Adrenal gland (tissue), 9 donors: ENCODE measurements at regions not wholly inside any gene's neighbourhood (a gene's known extent, or its start where the extent isn't known, plus 50 kb on each side); places are given as distances from the start of the nearest gene placed in this dataset.

Experiments
- DNase-seq, 7 donors: peaks; one replicate each; pipeline ENCODE4 v3.0.0-alpha.2; 2019 to 2020
- H3K27ac ChIP-seq, 5 donors: fragments of 200-600 bp; sonication (generic) in 4 of 5; 1 replicate in 3 of 5; 2 replicates in 2 of 5; pipeline versions ENCODE4 v1.5.1 to v1.8.0; 2016 to 2020; ENCODE audit warnings: mild to moderate bottlenecking in 1 of 5
- H3K27me3 ChIP-seq: fragments of 200-600 bp; 2 replicates; pipeline ENCODE4 v1.8.0; 2021
- H3K36me3 ChIP-seq, 2 donors: fragments of 200-600 bp; replicated peaks in 1 of 2; 1 replicate in 1 of 2; 2 replicates in 1 of 2; pipeline versions ENCODE4 v1.5.1 to v1.8.0; 2018 to 2022
- H3K4me1 ChIP-seq, 2 donors: fragments of 200-600 bp; replicated peaks in 1 of 2; 1 replicate in 1 of 2; 2 replicates in 1 of 2; pipeline versions ENCODE4 v1.5.1 to v1.8.0; 2018 to 2021
- H3K4me3 ChIP-seq, 4 donors: fragments of 200-600 bp; sonication (generic) in 3 of 4; one replicate each; pipeline ENCODE4 v1.5.1; 2016 to 2018
- H3K9me3 ChIP-seq, 3 donors: fragments of 200-600 bp; sonication (generic) in 1 of 3; replicated peaks in 1 of 3; 1 replicate in 2 of 3; 2 replicates in 1 of 3; pipeline versions ENCODE4 v1.5.1 to v1.8.0; 2016 to 2021
- POLR2A ChIP-seq, 2 donors: fragments of 450-650 bp; IDR thresholded peaks; one replicate each; pipeline ENCODE4 v1.6.1; 2017; ENCODE audit warnings: antibody characterized with exemption in 2 of 2, mild to moderate bottlenecking in 2 of 2, moderate library complexity in 1 of 2
- WGBS, 4 donors: extraction: QIAGEN DNeasy Blood & Tissue Kit in 2 of 4; methylation state at CpG; one replicate each; pipeline versions ENCODE4 v1.1.5 to v1.1.7; 2013 to 2017; 5-methylcytosine and 5-hydroxymethylcytosine counted together
- intact Hi-C, 2 donors: fragments of 100-400 bp; cut with DNase I; formaldehyde crosslinking; loops; one replicate each; pipeline versions ENCODE4 v1.14.1 to v1.15.0; 2022 to 2023
- TF ChIP-seq, protein P1 (sequence below), 6 experiments: fragments of 450-650 bp in 4 of 6; fragments of 200-600 bp in 2 of 6; sonication (generic) in 1 of 6; IDR thresholded peaks; 1 replicate in 5 of 6; 2 replicates in 1 of 6; pipeline versions ENCODE4 v1.5.1 to v1.8.0; 2016 to 2021; ENCODE audit warnings: antibody characterized with exemption in 6 of 6, mild to moderate bottlenecking in 2 of 6, moderate library complexity in 1 of 6
- donor health status: healthy with polysubstance abuse.
- donor health status: Bipolar disorder and iron deficiency.
- donor health status: DM: yes; HTN: yes; CAD: no.
- donor health status: DM: no; HTN: no; CAD: no.
- donor health status: DM: no; HTN: no; CAD: no.

GRCh38 chr9:1875921-1876448 is 139.2 kb upstream of the SMARCA2 start:
- H3K9me3 ChIP-seq, result no peaks in the 10 kb centered on the region
- WGBS, 4 donors, result 59 to 66% (median 60%) methylated on average over 5 of the region's 5 CpGs
- intact Hi-C loops, result no loop called here
- no peak for DNase-seq
- H3K4me3 ChIP-seq, result no peak overlapping the region
- no peaks in the 10 kb centered on the region for H3K27me3 ChIP-seq
- H3K27ac ChIP-seq, result no peak overlapping the region
- H3K36me3 ChIP-seq, result no peaks in the 10 kb centered on the region
- no peaks in the 10 kb centered on the region for H3K4me1 ChIP-seq
- TF ChIP-seq POLR2A (IDR thresholded peaks at IDR 0.05), result no peak
- TF ChIP-seq, protein P1, sequence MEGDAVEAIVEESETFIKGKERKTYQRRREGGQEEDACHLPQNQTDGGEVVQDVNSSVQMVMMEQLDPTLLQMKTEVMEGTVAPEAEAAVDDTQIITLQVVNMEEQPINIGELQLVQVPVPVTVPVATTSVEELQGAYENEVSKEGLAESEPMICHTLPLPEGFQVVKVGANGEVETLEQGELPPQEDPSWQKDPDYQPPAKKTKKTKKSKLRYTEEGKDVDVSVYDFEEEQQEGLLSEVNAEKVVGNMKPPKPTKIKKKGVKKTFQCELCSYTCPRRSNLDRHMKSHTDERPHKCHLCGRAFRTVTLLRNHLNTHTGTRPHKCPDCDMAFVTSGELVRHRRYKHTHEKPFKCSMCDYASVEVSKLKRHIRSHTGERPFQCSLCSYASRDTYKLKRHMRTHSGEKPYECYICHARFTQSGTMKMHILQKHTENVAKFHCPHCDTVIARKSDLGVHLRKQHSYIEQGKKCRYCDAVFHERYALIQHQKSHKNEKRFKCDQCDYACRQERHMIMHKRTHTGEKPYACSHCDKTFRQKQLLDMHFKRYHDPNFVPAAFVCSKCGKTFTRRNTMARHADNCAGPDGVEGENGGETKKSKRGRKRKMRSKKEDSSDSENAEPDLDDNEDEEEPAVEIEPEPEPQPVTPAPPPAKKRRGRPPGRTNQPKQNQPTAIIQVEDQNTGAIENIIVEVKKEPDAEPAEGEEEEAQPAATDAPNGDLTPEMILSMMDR (IDR thresholded peaks at IDR 0.05), result no peak

GRCh38 chr9:1876891-1877496 is 138.2 kb upstream of the SMARCA2 start:
- WGBS, 4 donors, result 87 to 91% (median 88%) methylated on average over 5 of the region's 5 CpGs
- no peak for DNase-seq
- H3K4me3 ChIP-seq, result no peak overlapping the region
- no peaks in the 10 kb centered on the region for H3K27me3 ChIP-seq
- no peak overlapping the region for H3K27ac ChIP-seq
- no peak for TF ChIP-seq POLR2A (IDR thresholded peaks at IDR 0.05)
- TF ChIP-seq, protein P1 (IDR thresholded peaks at IDR 0.05), result no peak
- H3K4me1 ChIP-seq, result no peaks in the 10 kb centered on the region
- no peaks in the 10 kb centered on the region for H3K36me3 ChIP-seq
- no peaks in the 10 kb centered on the region for H3K9me3 ChIP-seq
- intact Hi-C loops, result no loop called here

- no peak for DNase-seq
- H3K27me3 ChIP-seq, result no peaks in the 10 kb centered on the region
- no peaks in the 10 kb centered on the region for H3K9me3 ChIP-seq
- H3K4me3 ChIP-seq, result no peak overlapping the region
- intact Hi-C loops, result no loop called here
- 77 to 91% (median 82%) methylated on average over 4 of the region's 4 CpGs for WGBS, 4 donors
- TF ChIP-seq, protein P1 (IDR thresholded peaks at IDR 0.05), result no peak
- no peak for TF ChIP-seq POLR2A (IDR thresholded peaks at IDR 0.05)
- no peaks in the 10 kb centered on the region for H3K36me3 ChIP-seq
- H3K27ac ChIP-seq, result no peak overlapping the region
- H3K4me1 ChIP-seq, result no peaks in the 10 kb centered on the region
Measured at GRCh38 chr9:1877951-1878350, 137.2 kb upstream of the SMARCA2 start.

DNA sequence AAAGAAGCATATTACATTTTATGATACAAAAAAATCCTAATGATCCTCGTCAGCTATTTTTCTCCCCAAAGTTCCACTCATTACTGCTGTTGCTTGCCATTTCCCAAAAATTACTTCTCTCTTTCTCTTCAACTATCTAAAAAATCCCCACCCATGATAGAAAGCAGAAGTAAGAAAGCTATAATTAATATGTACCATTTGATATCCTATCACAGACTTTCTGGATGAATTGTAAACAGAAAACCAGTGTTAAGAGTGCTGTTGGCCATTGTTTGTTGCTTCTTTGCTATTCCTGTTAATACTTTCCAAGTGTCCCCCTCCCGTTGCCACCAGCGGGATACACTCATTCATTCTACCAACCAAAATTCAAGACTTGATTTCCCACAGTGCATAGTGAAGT is 136.3 kb upstream of the SMARCA2 start:
- intact Hi-C loops, result no loop called here
- H3K9me3 ChIP-seq, result no peaks in the 10 kb centered on the region
- no peak for TF ChIP-seq POLR2A (IDR thresholded peaks at IDR 0.05)
- no peaks in the 10 kb centered on the region for H3K27me3 ChIP-seq
- H3K4me3 ChIP-seq, result no peak overlapping the region
- 73 to 77% (median 76%) methylated on average over 3 of the region's 3 CpGs for WGBS, 4 donors
- H3K27ac ChIP-seq, result no peak overlapping the region
- DNase-seq, result no peak
- no peaks in the 10 kb centered on the region for H3K4me1 ChIP-seq
- H3K36me3 ChIP-seq, result no peaks in the 10 kb centered on the region

GRCh38 chr9:1879501-1879900 is 135.6 kb upstream of the SMARCA2 start:
- H3K9me3 ChIP-seq, result no peaks in the 10 kb centered on the region

More at GRCh38 chr9:1879501-1879900, 135.6 kb upstream of the SMARCA2 start:
- Histone ChIP-seq H3K4me1 (no peaks in the 10 kb centered on the region), H3K36me3 (no peaks in the 10 kb centered on the region), H3K4me3 (no peak overlapping the region), H3K27ac (no peak overlapping the region), H3K27me3 (no peaks in the 10 kb centered on the region)
- intact Hi-C loops, result no loop called here
- WGBS, 4 donors, result 79 to 84% (median 81%) methylated on average over 4 of the region's 4 CpGs
- no peak for DNase-seq
- TF ChIP-seq, protein P1 (IDR thresholded peaks at IDR 0.05), result no peak
- TF ChIP-seq POLR2A (IDR thresholded peaks at IDR 0.05), result no peak
